HT-29 (cell line): ENCODE measurements at regions not wholly inside any gene's neighbourhood (a gene's known extent, or its start where the extent isn't known, plus 50 kb on each side); places are given as distances from the start of the nearest gene placed in this dataset.
"Not testable (repeated sequence)": the region's sequence is repeated elsewhere in the genome, so short reads cannot be mapped to it uniquely, and the experiment has no call there.

Source experiments
- DNase-seq: peaks from one replicate; pipeline ENCODE4 v3.0.0-alpha.2; 2015; ENCODE audit warnings: low spot score

DNA sequence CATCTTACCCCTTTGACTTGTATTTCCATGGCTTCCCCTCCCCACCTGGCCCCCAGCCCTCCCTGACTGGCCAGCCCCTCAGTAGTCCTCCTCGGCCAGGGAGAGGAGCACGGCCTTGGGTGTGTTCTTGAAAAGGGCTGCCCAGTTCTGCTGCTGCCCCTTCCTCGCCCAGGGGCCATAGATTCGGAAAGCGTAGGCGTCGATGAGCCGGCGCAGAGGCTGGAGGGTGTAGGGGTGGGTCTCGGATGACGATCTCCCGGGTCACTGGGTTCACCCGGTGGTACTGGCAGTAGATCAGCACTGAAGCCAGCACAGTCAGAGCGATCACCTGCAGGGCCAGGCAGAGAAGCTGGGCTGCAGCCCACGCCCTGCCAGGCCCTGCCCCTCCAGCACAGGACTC lies 71.7 kb downstream of the ZNF479 start:
- DNase-seq = not testable (repeated sequence)

- not testable (repeated sequence) for DNase-seq
Observed at GRCh38 chr7:57016341-57016740, 115.9 kb downstream of the ZNF479 start.

- not testable (repeated sequence) for DNase-seq
Observed at GRCh38 chr7:57013707-57014106, 118.5 kb downstream of the ZNF479 start.

- DNase-seq = not testable (repeated sequence)
Observed at GRCh38 chr7:57012907-57013306, 119.3 kb downstream of the ZNF479 start.

- not testable (repeated sequence) for DNase-seq
Observed at GRCh38 chr7:57009230-57009629, 123.0 kb downstream of the ZNF479 start.

DNA sequence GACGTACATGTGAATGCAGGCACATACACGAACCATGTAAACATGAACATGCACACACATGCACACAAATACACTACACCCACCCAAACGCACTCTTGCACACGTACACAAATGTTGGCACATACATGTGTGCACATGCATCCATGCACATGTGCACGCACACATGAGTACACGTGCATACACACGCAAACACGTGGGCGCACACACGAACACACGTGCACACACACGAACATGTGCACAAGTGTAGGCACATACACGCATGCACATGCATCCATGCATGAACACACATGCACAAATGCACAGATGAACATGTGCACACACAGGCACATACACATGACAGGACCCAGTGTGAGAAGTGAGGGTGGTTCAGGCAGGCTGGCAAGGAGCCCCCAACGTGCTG lies 126.3 kb downstream of the ZNF479 start:
- not testable (repeated sequence) for DNase-seq

DNA sequence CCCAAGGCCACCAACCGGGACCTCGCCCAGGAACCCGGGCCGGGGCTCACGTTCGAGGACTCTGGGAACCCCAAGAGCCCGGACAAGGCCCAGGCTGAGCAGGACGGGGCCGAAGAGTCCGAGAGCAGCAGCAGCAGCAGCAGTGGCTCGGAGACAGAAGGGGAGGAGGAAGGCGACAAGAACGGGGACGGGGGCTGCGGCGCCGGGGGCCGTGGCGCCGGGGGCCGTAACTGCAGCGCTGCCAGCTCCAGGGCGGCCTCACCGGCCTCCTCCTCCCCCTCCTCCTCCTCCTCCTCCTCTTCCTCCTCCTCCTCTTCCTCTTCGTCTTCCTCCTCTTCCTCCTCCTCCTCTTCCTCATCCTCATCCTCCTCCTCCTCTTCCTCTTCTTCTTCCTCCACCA lies 128.4 kb downstream of the ZNF479 start:
- DNase-seq = not testable (repeated sequence)

DNA sequence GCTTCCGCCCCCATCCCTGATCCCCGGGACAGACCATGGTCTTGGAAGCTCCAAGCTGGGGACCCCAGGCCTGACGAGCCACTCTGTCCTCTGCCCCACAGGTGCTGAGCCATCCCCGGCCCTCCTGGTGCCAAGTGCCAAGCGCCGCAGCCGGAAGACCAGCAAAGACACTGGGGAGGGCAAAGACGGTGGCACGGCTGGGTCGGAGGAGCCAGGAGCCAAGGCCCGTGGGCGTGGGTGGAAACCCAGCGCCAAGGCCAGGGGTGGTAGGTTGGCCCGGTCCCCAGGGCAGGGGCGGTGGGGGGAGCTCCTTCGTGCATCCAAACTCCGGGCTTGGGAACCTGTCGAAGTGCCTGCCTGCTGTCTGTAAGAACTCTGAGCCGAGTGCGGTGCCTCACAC lies 130.3 kb downstream of the ZNF479 start:
- not testable (repeated sequence) for DNase-seq

- not testable (repeated sequence) for DNase-seq
Observed at GRCh38 chr7:56993779-56994178, 138.5 kb downstream of the ZNF479 start.

GRCh38 chr7:56957737-56958408 lies 174.4 kb downstream of the ZNF479 start:
- not testable (repeated sequence) for DNase-seq

DNA sequence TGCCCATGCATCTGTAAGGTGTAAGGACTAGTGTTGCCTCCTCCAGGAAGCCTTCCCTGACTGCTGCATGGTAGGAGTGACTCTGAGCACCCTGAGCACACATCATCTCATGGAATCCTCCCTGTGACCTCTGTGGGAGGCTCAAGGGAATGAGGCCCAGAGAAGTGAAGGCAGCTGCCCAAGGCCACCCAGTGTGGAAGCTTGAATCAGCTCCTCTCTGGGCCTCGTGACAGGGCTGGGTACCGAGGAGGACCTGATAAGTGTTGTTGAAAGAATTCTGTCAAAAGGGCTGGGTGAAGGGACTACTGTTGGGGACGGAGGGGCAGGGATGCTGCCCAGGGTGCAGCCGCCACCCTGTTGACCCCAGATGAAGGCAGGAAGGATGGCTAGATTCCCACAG lies 175.2 kb downstream of the ZNF479 start:
- not testable (repeated sequence) for DNase-seq

GRCh38 chr7:56948390-56949379 lies 183.6 kb downstream of the ZNF479 start:
- not testable (repeated sequence) for DNase-seq

DNA sequence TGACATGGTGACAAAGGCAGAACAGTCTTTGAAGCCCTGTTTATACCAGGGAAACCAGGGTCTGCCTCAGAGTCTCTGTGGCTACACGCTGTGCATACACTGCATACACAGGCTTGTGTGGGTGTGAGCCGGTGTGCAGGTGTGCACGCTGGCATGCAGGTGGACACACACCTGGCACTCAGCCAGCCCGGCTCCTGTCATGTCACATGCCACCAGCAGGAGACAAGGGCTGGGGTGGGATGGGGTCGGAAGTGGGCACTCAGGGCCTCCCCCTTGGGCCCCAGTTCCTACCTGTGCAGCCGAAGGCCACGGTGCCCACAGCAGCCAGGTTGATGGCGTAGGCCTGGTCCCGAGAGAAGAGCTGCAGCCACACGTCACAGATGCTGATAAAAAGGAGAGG lies 192.2 kb downstream of the ZNF479 start:
- peak; percentile 0 for DNase-seq

DNA sequence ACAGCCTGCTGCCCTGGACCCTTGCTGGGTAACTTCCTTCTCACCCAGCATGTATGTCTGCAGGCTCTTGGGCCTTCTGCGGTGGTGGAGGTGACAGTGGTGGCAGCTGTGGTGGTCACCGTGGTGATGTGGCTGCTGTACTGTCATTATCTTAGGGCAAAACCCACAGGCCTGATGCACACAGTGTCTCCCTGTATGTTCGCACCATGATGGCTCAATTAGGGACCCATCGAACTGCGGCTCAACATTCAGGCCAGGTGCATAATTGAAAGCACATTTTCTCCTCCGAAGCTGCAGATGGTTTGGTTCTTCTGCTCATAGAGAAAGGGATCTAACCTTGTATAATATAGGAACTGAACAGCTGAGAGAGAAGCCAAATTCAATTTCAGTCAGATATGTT lies 208.3 kb downstream of the ZNF479 start:
- not testable (repeated sequence) for DNase-seq

GRCh38 chr7:56910973-56911372 lies 221.3 kb downstream of the ZNF479 start:
- not testable (repeated sequence) for DNase-seq

DNA sequence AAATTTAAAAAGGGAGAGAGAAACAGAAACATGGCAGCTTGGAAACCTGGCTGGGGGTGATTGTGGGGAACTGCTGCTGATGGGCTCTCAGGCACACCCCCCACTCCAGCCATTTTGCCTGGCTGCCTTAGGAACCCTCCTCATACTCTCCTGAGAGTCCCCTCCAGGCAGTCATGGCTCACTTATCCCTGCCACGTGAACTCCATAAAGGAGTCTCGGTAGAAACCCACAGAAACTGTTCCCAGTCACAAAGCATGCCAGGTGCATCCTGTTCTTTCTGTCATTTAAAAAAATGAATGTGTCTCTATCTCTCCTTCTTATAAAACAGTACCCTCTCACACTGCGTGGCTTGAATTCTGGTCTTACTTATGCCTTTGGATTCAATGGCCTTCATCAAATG lies 242.8 kb downstream of the ZNF479 start:
- DNase-seq = not testable (repeated sequence)

DNA sequence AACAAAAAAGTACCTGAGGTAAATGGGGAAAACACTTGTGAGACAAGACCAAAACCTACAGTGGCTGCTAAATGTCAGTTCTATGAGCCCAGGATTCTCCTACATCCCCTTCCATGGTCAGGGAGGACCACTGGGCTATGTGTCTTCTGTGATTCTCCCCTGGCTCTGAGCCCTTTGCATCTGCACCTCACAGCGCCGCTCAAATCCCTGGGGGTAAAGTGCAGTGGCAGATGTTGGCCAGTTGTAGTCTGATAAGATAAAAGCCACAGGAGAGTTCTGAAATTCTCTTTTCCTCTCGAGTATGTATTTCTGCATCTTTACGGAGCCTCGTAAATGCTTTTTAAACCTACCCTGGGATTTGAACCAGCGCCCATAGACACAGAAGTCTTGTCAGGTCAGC lies 247.1 kb downstream of the ZNF479 start:
- DNase-seq = not testable (repeated sequence)

DNA sequence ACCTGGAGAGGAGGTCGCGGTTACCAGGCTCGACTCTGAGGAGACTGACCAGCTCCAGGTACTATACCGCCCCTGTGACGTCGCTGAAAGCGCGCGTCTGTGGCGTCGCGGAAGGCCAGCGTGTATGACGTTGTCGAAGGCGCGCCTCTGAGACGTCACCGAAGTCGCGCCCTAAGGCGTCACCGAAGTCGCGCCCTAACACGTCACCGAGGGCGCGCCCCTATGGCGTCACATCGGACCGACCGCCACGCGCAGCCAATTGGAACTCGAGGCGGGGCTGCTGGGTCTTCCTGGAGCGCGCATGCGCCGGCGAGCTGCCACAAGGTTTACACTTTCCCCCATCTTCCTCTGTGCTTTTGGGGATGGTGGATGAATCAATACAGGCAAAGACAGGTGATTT lies 249.9 kb downstream of the ZNF479 start:
- DNase-seq = not testable (repeated sequence)
